ENCODE measurements at regions not wholly inside any gene's neighbourhood (a gene's known extent, or its start where the extent isn't known, plus 50 kb on each side); places are given as distances from the start of the nearest gene placed in this dataset.

- H3K4me3 ChIP-seq (ENCODE audit: low read depth, low read length) = no peak overlapping the region
- peak; percentile 74 for TF ChIP-seq CTCF (IDR thresholded peaks at IDR 0.05; ENCODE audit: control insufficient read depth, extremely low read depth, insufficient read depth)
- DNase-seq (ENCODE audit: low read depth) = no peak
Measured at GRCh38 chr20:22453244-22454080, 130.9 kb downstream of the FOXA2 start.

- H3K4me3 ChIP-seq (ENCODE audit: low read depth, low read length) = no peak overlapping the region
- no peak for TF ChIP-seq CTCF (IDR thresholded peaks at IDR 0.05; ENCODE audit: control insufficient read depth, extremely low read depth, insufficient read depth)
- DNase-seq (ENCODE audit: low read depth) = peak; percentile 60
Measured at GRCh38 chr20:22452442-22453011, 131.8 kb downstream of the FOXA2 start.

- no peak for DNase-seq (ENCODE audit: low read depth)
- no peak for TF ChIP-seq CTCF (IDR thresholded peaks at IDR 0.05; ENCODE audit: control insufficient read depth, extremely low read depth, insufficient read depth)
- no peak overlapping the region for H3K4me3 ChIP-seq (ENCODE audit: low read depth, low read length)
Measured at GRCh38 chr20:22450537-22450936, 133.8 kb downstream of the FOXA2 start.

- DNase-seq (ENCODE audit: low read depth) = no peak
- H3K4me3 ChIP-seq (ENCODE audit: low read depth, low read length) = no peak overlapping the region
- TF ChIP-seq CTCF (IDR thresholded peaks at IDR 0.05; ENCODE audit: control insufficient read depth, extremely low read depth, insufficient read depth) = no peak
Measured at GRCh38 chr20:22449188-22449973, 135.0 kb downstream of the FOXA2 start.

- no peak for DNase-seq (ENCODE audit: low read depth)
- no peak for TF ChIP-seq CTCF (IDR thresholded peaks at IDR 0.05; ENCODE audit: control insufficient read depth, extremely low read depth, insufficient read depth)
- H3K4me3 ChIP-seq (ENCODE audit: low read depth, low read length) = no peak overlapping the region
Measured at GRCh38 chr20:22447447-22447778, 137.0 kb downstream of the FOXA2 start.

GRCh38 chr20:22446613-22447446 is 137.5 kb downstream of the FOXA2 start:
- TF ChIP-seq CTCF (IDR thresholded peaks at IDR 0.05; ENCODE audit: control insufficient read depth, extremely low read depth, insufficient read depth) = no peak
- DNase-seq (ENCODE audit: low read depth) = no peak
- H3K4me3 ChIP-seq (ENCODE audit: low read depth, low read length) = no peak overlapping the region
